GM12892 (cell line): ENCODE measurements at regions not wholly inside any gene's neighbourhood (a gene's known extent, or its start where the extent isn't known, plus 50 kb on each side); places are given as distances from the start of the nearest gene placed in this dataset.

ENCODE experiments used
- DNase-seq: peaks from one replicate; pipeline ENCODE4 v3.0.0; 2011; ENCODE audit not compliant: insufficient read length
- FAIRE-seq: peaks from 2 replicates; lab custom pipeline; 2011; peaks lifted over from hg19 to GRCh38; lab: Jason Lieb, UNC
- POLR2A ChIP-seq: IDR thresholded peaks from 2 replicates; pipeline ENCODE4 v1.6.1; 2011; ENCODE audit warnings: low read depth, low read length, control low read depth
- POLR2AphosphoS5 ChIP-seq: IDR thresholded peaks from 2 replicates; pipeline ENCODE4 v1.6.1; 2011; ENCODE audit warnings: low read depth, low read length, control low read depth
- TAF1 ChIP-seq: IDR thresholded peaks from 2 replicates; pipeline ENCODE4 v1.6.1; 2011; ENCODE audit warnings: low read depth, mild to moderate bottlenecking, control low read depth, low read length, borderline replicate concordance

- TF ChIP-seq POLR2A (no peak), POLR2AphosphoS5 (no peak), TAF1 (no peak)
- no peak for DNase-seq
- no peak for FAIRE-seq
Measured at GRCh38 chr2:105597806-105598803, 146.6 kb upstream of the NCK2 start.

- DNase-seq (no peak), FAIRE-seq (peak; percentile 40)
- TF ChIP-seq POLR2AphosphoS5 (no peak), POLR2A (no peak), TAF1 (no peak)
Measured at GRCh38 chr2:105597011-105597805, 147.5 kb upstream of the NCK2 start.

- DNase-seq (no peak), FAIRE-seq (no peak)
- TF ChIP-seq TAF1 (no peak), POLR2A (no peak), POLR2AphosphoS5 (no peak)
Measured at GRCh38 chr2:105596411-105596921, 148.2 kb upstream of the NCK2 start.

GRCh38 chr2:105595536-105595935, 149.2 kb upstream of the NCK2 start:
- FAIRE-seq = peak; percentile 62
- no peak for DNase-seq
- no peak for TF ChIP-seq POLR2AphosphoS5
- TF ChIP-seq POLR2A = no peak
- TF ChIP-seq TAF1 = no peak

GRCh38 chr2:105593221-105593967, 151.3 kb upstream of the NCK2 start:
- TF ChIP-seq POLR2AphosphoS5 = no peak
- no peak for TF ChIP-seq POLR2A
- no peak for TF ChIP-seq TAF1
- FAIRE-seq (no peak), DNase-seq (no peak)

GRCh38 chr2:105592288-105592687, 152.4 kb upstream of the NCK2 start:
- TF ChIP-seq POLR2A = no peak
- no peak for TF ChIP-seq TAF1
- TF ChIP-seq POLR2AphosphoS5 = no peak

GRCh38 chr2:105590780-105591660, 153.7 kb upstream of the NCK2 start:
- FAIRE-seq = no peak
- DNase-seq = no peak
- no peak for TF ChIP-seq POLR2AphosphoS5
- TF ChIP-seq POLR2A = no peak
- no peak for TF ChIP-seq TAF1

More at GRCh38 chr2:105592288-105592687, 152.4 kb upstream of the NCK2 start:
- FAIRE-seq = no peak
- DNase-seq = no peak

GRCh38 chr2:105588581-105588980, 156.1 kb upstream of the NCK2 start:
- TF ChIP-seq POLR2AphosphoS5 (no peak), TAF1 (no peak), POLR2A (no peak)
- FAIRE-seq (no peak), DNase-seq (no peak)

- TF ChIP-seq POLR2A = no peak
- TF ChIP-seq POLR2AphosphoS5 = no peak
- no peak for TF ChIP-seq TAF1
- no peak for FAIRE-seq
- no peak for DNase-seq
Measured at GRCh38 chr2:105587637-105588036, 157.1 kb upstream of the NCK2 start.
